Fibroblast of skin of back (primary cell): ENCODE measurements at regions not wholly inside any gene's neighbourhood (a gene's known extent, or its start where the extent isn't known, plus 50 kb on each side); places are given as distances from the start of the nearest gene placed in this dataset.
A peak's percentile ranks its signal among the peaks of the same experiment; 100 is the strongest.
"Not testable (repeated sequence)": the region's sequence is repeated elsewhere in the genome, so short reads cannot be mapped to it uniquely, and the experiment has no call there.

Experiments used
- DNase-seq: peaks from one replicate; pipeline ENCODE4 v3.0.0-alpha.2; 2013

DNA sequence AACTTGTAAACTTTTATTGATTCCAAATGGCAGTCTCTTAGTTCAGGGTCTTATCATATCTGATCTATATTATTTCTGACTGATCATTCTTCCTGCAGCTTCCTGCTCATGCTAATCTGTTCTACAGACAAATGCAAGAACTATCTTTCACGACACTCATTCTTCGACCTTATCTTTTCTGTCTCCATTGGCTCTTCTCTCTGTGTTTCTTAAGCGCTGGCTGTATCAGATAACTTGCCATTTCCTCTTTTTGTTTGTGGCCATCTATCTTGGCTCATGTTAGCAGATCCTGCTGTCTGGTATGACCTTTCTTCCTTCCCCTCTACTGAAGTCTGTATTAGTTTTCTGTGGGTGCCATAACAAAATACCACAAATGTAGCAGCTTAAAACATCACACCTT is 230.5 kb upstream of the PUDP start:
- no peak for DNase-seq

DNA sequence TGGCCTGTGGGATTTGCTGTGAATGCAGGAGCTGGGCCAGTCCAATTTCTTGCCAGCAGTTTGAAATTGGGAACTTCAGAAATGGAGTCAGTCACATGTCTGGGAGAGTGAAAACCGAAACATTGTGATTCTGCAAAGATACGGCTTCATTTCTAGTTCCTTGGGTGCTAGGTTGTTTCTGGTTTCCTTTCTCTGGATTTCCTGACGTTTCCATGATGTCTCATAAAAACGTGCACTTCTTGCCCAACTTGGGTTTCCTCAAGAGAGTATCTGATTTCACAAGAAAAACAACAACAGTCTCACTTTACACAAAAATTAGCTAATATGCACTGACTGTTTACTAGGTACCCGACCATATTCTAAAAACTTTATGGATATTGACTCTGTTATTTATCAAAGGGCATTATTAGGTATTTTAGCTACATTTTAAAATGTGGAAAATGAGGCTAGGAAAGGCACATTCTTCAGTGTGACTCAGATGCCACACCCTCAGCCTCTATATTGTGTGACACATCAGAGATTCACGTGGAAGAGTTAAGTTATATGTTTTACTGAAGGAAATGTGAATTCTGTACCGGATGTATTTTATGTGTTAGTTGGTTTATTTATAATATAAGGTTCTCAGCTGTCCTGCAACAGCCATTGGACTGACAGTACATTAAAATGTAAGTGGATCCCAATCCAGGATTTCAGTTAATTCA is 225.0 kb upstream of the PUDP start:
- DNase-seq = peak; percentile 75

DNA sequence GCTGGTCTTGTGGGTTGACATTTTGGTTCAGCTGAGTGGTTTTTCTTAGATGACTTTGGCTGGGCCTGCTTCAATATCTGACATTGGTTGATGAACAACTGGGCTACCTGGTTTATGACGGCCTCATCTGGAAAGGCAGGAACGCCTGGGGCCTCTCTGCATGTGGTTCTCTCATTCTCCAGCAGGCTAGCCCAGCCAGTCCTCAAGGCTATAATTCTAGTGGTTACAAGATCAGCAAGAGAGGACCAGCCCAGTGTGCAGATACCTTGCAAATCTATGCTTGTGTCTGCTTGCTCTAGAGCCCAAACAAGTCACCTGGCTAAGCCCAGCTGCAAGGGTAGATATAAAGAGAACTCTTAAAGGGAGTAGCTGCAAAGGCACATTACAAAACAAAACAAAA is 214.2 kb upstream of the PUDP start:
- DNase-seq = no peak

DNA sequence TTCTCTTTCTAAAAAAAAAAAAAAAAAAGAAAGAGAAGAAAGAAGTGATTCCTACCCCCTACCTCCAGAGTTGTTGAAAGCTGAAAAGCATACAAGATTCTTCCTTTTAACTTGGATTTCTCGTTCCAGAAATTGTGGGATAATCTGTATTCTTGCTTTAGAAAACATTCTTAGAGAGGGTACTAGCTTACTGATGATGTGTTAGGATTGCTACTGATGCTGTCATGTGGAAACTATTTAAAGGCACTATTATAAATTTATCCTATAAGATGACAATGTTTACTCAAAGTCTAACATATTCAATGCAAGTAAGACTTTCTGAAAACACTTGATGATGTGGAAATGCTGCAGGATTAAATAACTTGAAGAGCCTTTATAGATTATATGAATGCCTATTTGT is 204.0 kb upstream of the PUDP start:
- DNase-seq = peak; percentile 78

DNA sequence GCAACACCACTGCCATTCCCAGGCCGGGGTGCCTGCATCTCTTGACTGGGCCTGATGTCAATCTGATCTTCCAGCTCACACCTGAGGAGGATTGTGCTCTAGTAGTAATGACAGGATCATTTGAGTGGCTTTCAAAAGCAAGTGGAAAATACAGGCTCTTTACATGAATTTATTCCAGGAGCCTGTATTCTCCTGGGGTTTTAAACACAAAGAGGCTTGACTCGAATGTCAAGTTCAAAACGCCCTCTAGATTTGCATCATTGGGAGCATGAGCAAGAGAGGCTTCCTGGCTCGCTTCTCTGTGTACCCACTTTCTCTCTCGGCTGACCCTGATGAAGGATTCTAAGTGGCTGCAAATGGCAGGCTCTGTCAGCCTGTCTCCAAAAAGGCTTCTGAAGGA is 199.5 kb upstream of the PUDP start:
- DNase-seq = no peak

DNA sequence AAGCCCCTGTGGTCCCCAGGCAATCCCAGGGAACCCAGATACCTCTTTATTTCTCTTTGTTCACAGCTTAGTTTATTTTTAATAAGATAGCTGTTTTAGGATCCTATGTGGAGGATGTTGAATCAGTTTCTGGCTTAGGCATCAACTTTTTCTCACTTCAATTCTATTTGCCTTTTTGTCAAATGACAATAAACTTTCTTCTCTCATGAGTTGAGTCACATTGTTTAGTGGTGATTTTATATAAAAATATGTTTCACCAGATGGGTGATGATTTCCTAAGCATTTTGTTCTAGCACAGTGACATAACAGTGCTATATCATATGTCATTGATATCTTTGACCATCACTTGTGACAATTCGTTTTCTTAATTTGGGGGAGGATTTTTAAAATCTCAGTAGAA is 198.1 kb upstream of the PUDP start:
- DNase-seq = peak; percentile 67

DNA sequence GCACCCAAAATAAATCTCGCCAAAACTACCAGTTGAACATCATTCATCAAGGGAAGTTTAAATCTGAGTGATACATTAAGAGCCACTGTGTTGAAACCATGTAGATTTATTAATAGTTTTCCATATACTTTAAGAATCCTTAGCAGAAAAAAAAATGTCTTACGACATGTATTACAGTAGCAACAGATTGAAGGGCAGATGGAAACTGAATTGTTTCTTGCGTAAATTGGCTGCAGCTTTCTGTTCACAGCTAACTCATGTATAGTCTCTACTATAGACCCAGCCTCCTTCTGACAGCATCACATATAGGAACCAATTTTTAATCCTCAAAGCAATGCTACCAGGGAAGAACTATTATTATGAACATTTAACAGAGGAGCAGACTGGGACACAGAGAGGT is 195.2 kb upstream of the PUDP start:
- DNase-seq = no peak

DNA sequence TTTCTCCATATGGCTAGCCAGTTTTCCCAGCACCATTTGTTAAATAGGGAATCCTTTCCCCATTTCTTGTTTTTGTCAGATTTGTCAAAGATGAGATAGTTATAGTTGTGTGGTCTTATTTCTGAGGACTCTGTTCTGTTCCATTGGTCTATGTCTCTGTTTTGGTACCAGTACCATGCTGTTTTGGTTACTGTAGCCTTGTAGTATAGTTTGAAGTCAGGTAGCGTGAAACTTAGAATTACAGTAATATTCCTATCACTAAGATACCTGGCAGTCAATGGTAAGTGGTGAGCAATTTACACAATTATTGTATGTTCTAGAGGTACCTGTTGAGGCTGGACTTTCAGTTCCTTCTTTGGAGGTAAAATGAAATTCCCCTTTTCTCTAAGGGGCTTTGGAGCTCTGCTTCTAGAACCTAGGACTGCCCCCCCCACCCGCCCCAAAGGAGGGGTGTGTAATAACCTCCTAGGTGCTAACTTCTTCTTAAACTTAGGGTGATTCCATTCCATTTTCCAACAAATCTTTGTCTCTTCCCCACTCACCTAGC is 187.9 kb upstream of the PUDP start:
- not testable (repeated sequence) for DNase-seq

DNA sequence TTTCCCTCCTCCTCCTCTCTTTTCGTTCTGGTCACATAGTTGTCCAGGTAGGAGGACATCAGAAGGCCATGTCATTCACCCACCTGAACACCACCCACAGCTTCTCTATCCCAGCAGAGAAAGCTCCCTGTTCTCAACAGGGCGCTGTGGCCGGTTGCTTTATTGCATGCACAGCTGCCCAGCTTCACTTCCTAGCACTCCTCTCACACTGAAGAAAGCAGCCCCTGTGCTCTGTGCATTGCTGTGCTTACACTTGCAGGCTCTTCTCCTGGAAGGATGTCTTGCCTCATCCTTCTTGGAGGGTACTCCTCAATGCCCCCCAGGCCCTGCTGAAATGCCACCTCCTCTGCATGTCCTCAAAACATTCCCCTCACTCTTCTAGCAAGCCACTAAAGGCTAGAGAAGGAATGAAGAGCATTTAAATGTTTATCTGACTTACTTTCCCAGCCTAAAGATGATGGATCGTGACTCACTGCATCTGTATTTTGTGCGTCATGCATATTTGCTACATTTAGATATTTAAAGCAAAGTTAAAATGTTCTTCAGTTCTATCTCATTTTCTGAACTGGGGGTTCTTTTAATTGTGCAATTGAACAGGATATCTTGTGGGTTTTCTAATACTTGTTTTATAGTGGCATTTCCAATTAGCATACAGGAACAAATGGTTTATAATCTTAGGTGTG is 186.4 kb upstream of the PUDP start:
- peak; percentile 91 for DNase-seq

DNA sequence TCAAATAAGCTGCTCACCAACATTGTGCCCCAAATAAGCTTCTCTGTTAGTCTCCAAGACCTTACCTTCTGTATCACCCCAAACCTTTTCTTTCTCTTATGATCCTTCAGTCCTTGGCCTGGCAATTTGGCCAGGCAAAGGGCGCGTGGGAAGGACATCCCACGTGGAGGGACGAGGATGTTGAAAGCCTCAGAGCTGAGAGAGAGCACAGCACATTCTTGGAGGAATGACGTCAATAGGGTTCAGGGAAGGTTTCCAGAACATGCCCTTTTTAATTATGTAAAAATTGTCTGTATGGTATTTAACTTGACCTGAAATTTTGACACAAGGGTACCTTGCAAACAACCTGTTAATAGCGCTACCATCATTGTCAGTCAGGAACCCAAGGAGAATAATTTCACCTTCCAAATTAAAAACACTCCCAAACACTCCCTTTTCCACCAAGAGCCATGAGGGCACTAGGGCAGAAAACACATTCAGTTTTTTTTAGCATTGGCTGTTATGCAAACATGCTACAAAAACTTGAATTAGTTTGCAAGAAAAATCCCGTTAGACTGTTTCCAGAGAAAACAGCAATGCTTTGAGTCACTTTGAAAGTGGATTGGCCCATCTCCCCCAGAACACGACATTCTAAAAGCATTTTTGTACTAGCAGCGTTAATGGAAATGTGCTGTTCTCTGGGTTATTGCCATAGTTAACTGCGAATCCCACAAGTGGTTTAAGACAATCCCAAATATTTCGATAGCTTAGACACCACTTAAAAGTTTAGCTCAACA is 183.2 kb upstream of the PUDP start:
- DNase-seq = peak; percentile 95

DNA sequence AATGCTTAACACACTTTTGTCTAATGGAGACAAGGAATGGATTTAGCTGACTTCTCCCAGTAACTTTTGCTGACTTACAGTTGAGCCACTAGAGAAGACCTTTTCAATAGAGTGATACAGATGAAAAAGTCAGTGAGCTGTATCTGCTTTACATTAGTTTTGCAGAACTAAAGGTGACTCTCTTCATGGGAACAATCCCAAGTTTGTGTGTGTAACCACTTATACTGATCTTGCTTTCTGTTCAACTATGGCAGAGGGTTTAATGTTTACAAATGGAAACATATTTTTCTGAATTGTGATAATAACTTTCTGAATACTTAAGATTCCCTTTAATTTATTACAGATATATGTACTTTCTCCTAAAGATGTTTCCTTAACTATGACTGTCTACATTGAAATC is 182.6 kb upstream of the PUDP start:
- no peak for DNase-seq

DNA sequence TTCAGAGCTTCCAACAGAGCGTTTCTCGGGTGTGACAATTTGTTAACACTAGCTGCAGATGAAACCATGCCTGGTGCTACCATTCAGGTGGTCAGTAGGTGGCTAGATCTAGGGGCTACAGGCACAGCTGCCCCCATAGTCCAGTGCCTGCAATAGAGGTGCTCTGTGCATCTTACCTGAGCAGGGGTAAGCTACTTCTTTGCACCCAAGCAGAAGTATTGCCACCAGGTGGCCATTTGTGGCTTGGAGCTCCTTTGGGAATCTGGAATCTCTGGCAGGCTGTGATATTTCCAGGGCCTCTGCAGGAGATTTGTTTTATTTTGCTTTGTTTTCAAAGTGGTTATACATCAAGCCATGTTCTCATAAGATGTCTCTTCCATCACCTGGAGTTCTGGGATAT is 170.7 kb upstream of the PUDP start:
- no peak for DNase-seq

DNA sequence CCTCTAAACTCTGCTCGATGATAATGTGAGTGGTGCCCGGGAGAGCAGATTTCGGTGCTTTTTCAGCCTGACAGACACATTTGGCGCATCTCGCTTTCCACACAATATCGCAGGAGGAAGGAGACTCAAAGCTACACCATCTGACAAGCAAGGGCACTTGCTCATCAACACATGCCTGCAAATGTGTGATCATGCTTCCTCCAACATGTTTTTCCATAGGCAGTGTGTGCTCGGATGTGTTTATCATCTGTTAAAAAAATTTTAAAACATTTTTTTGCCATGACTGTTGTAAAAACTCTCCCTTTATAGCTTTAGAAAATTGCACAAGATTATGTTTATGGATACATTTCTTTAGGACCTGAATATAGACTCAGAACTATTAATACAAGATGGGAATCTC is 170.3 kb upstream of the PUDP start:
- peak; percentile 72 for DNase-seq

DNA sequence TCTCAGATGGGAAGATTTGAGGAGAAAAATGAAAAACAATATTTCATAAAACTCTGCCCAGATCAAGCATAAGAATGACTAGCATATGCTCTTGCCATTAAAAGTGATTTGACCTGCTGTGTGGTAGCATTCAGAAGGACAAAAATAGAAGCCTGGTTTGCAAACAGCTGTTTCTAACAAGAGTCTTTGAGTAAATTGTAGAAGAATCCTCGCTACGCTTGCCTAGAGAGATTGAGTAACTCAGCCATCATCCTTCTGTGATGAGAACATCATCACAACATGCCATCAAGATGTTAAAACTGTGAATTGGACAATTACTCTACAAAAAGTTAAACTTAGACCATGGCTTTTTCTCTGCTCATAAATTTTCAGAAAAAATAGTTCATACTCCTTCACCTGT is 168.9 kb upstream of the PUDP start:
- peak; percentile 64 for DNase-seq

DNA sequence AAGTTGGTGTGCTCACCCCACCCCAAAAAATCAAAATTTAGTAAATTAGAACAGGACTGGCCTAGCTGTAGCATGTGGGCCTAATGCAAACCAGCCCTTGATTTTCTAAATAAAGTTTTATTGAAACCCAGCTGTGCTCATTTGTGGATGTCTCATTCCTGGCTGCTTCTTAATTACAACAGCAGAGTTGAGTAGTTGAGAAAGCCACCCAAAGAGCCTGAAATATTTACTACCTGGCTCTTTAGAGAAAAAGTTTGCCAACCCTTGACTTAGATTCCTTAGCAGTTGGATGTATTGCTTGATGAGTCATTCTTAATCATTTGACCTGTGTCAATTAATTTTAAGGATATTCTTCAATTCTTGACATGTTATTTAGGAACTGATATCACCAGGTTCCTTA is 168.3 kb upstream of the PUDP start:
- no peak for DNase-seq

DNA sequence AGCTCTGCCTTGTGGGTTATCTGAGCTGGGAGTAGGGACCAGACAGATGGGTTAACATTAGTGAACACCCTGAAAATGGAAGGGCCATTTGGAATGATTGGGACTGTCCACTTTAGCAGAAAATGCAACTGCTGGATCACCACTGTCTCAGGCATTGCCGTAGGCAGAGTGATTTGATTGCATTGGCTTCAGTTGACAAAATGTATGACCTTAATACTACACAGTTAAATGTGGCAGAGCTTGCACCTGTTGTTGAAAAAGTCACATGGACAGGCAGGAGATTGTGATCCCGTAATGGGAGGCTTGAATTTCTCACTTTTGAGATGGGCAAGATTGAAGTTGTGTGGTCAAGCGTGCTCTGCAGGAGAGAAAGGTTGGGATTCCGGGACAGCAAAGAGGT is 166.5 kb upstream of the PUDP start:
- DNase-seq = no peak

DNA sequence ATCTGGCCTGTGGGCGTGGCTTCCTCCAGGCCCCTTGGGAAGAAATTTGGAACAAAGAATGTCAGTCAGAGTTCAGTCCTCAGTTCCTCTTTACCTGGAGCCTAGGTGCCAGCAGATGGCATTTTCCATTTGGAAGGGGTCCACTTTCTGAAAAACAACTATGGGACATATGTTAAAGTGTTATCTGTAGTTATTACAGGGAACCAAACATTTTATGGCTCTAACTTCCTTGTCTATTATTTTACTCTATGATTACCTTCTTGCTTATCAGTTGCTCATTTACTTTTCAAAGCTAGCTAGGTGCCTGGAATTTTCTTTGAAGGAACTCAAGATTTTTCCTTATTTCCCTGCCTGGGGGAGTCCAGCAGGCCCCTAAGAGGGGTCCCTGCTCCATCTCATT is 159.8 kb upstream of the PUDP start:
- DNase-seq = no peak

DNA sequence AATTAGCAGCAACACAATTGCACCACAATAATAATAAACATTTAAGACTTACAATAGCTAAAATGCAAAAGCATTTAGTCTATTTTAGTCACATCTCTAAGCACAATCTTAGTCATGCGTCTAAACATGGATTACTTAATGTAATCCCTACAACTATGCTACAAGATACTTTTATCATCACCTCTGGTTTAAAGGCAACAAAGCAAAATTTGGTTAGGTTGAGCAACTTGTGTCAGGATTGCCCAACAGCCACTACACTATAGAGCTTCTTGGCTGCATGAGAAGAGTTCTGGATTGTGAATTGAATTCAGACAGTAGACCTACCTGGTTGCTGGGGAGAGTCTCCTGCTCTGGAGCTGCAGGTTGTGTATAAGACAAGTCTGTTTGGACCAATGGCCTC is 146.5 kb upstream of the PUDP start:
- DNase-seq = no peak

DNA sequence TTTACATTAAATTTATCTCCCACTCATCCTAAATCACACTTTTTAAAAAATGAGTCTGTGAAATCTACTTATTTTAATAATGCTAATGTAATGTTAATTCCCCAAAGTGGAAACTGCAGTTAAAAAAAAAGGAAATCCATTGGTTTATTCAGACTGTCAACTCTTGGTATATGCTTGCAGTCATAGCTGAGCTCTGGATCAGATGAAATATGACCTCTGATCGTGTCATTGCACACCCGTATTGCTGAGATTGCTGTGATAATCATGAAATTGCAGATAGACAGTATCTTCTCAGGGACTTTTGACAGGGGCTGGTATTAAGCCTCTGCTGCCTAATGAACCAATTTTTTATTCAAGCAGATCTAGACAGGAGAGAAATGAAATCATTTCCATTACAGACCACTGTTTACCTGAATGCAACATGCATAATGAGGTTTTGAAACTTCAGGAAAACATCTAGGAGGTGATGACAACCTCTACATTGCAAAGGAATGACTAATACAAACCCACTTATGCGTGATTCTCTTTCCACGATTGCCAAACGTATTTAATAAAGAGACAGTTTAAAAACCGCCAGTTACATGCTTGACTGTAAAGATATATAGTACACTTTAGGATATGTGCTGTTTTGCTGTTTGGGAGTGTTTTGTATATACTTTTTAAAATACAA is 138.3 kb upstream of the PUDP start:
- DNase-seq = peak; percentile 7

DNA sequence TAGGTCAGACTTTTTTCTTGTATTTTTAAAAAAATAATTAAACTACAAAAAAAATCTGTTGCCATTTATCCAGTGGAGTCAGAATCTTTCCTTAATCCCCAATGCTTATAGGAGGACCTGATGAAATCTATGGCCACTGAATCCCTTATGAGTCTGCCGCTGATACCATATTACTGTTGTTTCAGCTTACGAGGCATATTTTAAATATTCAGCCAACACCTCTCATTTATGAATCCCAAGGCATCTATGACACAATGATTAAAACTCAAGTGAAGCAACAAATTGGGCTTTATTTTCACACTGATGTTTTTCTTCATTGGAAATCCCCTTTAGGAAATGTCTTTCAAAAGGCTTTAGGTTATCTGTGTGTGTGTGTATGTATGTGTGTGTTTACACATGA is 137.8 kb upstream of the PUDP start:
- DNase-seq = no peak

DNA sequence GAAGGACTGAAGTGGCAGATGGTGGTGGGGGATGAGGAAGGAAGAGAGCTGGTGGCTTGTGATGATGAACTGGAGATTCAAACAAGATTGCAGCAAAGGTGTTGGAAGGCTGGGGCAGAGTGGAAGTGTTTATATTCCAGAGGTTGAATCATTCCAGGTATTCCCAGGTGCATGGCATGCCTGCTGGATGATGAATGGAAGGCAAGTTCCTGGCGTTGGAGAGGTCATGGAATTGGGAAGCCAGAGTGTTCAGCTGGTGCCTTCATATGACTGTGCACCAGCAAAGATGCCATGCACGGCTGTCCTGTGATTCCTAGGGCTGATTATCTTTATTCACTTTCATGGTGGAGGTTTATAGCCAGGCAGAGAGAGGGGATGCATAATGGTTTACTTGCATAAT is 135.8 kb upstream of the PUDP start:
- no peak for DNase-seq

DNA sequence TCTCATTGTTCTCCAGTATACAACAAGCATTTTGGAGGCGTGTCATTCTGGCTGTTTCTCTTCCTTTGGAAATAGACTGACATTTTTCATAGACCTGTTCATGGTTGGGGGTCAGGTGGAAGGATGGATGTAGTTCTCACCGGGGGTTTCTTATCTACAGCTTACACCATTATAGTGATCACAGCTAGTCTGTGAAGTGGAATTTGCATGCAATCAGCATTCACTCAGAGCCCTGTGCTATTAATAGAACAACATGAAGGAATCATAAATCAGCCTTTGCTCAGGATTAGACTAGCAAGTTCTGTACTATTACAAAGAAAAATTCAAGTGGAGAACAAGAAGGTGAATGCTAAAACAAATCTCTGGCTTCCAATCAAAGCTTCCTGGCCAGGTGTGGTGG is 132.6 kb upstream of the PUDP start:
- DNase-seq = no peak

DNA sequence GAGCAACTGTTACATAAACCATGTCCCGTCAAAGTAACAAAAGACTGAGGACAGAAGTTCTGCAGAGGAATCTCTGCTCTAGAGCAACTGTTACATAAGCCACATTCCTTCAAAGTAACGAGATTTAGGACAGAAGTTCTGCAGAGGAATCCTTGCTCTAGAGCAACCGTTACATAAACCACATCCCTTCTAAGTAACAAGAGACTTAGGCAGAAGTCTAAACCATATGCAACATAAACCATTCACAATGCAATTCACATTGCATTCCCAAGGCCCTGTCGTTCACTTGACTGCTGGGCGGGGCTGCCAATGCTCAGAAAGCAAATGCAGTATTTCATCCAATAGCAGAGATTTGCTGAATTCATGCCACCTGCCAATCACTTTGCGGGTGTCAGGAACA is 124.4 kb upstream of the PUDP start:
- no peak for DNase-seq
